HEK293T (cell line): ENCODE measurements at regions not wholly inside any gene's neighbourhood (a gene's known extent, or its start where the extent isn't known, plus 50 kb on each side); places are given as distances from the start of the nearest gene placed in this dataset.

ENCODE experiments used
- CTBP1 ChIP-seq: fragments of 450-650 bp; IDR thresholded peaks from 2 replicates; pipeline ENCODE4 v1.6.1; 2016; ENCODE audit warnings: borderline replicate concordance
- ELF4 ChIP-seq: fragments of 450-650 bp; IDR thresholded peaks from 2 replicates; pipeline ENCODE4 v1.6.1; 2017; ENCODE audit warnings: antibody characterized with exemption
- FOXK2 ChIP-seq: fragments of 450-650 bp; IDR thresholded peaks from 2 replicates; pipeline ENCODE4 v1.6.1; 2016; ENCODE audit warnings: mild to moderate bottlenecking
- FOXM1 ChIP-seq: fragments of 450-650 bp; IDR thresholded peaks from 2 replicates; pipeline ENCODE4 v1.6.1; 2017; ENCODE audit warnings: mild to moderate bottlenecking, borderline replicate concordance
- NFRKB ChIP-seq: fragments of 450-650 bp; IDR thresholded peaks from 2 replicates; pipeline ENCODE4 v1.6.1; 2016; ENCODE audit warnings: mild to moderate bottlenecking, moderate library complexity
- SP1 ChIP-seq: fragments of 450-650 bp; IDR thresholded peaks from 2 replicates; pipeline ENCODE4 v1.6.1; 2017
- TF ChIP-seq, protein P1 (sequence below): fragments of 450-650 bp; IDR thresholded peaks from 2 replicates; pipeline ENCODE4 v1.6.1; 2016

DNA sequence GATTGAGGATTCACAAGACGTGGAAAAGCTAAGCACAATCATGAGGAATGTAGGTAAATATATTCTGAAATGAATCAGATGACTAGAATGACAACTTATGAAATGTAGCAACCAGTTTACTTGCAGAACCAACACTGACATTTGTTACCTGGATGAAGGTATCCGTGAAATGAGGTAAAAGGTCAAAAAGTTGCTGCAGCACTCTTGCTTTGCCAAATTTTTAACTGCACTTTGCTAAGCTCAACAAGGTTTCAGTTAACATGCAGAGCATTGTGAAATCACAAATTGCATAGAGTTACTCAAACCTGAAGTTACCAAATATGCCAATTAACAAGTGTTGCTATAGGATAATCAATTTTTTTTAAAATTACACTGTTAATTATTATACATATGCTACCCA is 1280.1 kb downstream of the KCNT2 start:
- no peak for TF ChIP-seq FOXK2
- TF ChIP-seq, protein P1, sequence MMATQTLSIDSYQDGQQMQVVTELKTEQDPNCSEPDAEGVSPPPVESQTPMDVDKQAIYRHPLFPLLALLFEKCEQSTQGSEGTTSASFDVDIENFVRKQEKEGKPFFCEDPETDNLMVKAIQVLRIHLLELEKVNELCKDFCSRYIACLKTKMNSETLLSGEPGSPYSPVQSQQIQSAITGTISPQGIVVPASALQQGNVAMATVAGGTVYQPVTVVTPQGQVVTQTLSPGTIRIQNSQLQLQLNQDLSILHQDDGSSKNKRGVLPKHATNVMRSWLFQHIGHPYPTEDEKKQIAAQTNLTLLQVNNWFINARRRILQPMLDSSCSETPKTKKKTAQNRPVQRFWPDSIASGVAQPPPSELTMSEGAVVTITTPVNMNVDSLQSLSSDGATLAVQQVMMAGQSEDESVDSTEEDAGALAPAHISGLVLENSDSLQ, result no peak
- TF ChIP-seq FOXM1, result no peak
- no peak for TF ChIP-seq ELF4
- TF ChIP-seq SP1, result no peak
- TF ChIP-seq CTBP1, result no peak
- no peak for TF ChIP-seq NFRKB
